ENCODE measurements at regions not wholly inside any gene's neighbourhood (a gene's known extent, or its start where the extent isn't known, plus 50 kb on each side); places are given as distances from the start of the nearest gene placed in this dataset.

DNA sequence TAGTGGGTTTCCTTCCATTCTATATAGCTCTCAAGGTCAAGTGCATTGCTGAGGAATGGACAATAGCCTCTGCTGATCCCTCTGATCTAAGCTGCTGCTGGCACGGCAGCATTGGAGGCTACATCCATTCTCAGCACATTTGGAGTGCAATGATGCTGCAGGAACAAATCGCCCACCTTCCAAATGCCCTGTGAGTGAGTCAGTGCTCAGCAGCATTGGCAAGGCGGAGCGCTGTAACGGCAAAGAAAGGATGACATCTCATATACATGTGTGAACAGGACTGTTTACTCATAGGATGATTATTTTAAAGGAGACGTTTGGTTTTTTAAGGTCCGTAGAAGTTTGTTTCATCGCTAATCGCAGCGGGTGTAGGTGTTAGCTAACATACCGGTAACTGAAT, 408.7 kb downstream of the ARHGEF28 start:
- TF ChIP-seq, protein P1, sequence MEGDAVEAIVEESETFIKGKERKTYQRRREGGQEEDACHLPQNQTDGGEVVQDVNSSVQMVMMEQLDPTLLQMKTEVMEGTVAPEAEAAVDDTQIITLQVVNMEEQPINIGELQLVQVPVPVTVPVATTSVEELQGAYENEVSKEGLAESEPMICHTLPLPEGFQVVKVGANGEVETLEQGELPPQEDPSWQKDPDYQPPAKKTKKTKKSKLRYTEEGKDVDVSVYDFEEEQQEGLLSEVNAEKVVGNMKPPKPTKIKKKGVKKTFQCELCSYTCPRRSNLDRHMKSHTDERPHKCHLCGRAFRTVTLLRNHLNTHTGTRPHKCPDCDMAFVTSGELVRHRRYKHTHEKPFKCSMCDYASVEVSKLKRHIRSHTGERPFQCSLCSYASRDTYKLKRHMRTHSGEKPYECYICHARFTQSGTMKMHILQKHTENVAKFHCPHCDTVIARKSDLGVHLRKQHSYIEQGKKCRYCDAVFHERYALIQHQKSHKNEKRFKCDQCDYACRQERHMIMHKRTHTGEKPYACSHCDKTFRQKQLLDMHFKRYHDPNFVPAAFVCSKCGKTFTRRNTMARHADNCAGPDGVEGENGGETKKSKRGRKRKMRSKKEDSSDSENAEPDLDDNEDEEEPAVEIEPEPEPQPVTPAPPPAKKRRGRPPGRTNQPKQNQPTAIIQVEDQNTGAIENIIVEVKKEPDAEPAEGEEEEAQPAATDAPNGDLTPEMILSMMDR (IDR thresholded peaks at IDR 0.05) = no peak
- TF ChIP-seq POLR2A (IDR thresholded peaks at IDR 0.05) (no peak), EP300 (IDR thresholded peaks at IDR 0.05) (no peak)

Data from ovary (tissue), 3 donors.